Activated naive CD4-positive, alpha-beta T cell treated with Interleukin-2 at 50 U/mL for 16 hours (primary cell): ENCODE measurements at regions not wholly inside any gene's neighbourhood (a gene's known extent, or its start where the extent isn't known, plus 50 kb on each side); places are given as distances from the start of the nearest gene placed in this dataset.
"Not testable (repeated sequence)": the region's sequence is repeated elsewhere in the genome, so short reads cannot be mapped to it uniquely, and the experiment has no call there.

Experiments
- DNase-seq: peaks from one replicate; pipeline ENCODE4 v3.0.0-alpha.2; 2020

DNA sequence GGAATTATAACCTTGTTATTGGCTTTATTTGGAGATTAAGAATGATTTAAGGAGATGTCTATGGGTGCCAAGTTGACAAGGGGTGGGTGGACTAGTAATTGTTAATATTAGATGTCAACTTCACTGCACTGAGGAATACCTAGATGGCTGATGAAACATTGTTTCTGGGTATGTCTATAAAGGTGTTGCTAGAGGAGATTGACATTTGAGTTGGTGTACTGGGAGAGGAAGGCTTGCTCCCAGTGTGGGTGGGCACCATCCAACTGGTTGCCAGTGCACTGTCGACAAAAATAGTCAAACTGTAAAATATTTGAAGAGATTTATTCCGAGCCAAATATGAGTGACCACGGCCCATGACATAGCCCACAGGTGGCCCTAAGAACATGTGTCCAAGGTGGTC lies 378.8 kb downstream of the NDFIP2 start:
- no peak for DNase-seq

DNA sequence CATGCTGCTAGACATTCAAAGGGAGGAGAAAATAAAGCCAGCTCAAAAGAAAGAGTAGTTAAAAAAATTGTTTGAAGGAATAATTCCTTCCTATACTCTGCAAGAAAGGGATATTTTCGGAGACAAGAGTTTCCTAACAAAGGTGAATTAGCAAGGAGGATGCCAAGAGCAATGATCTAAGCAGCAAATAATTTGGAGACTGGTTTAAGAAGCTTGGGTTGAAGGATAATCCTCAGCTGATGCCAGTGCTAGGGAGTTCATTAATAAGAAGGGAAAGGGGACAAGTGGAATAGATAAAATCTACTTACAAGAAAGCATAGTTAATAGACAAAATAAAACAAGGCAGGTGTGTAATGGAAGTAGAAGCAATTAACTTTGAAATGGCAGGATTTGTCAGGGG lies 372.3 kb downstream of the NDFIP2 start:
- no peak for DNase-seq

DNA sequence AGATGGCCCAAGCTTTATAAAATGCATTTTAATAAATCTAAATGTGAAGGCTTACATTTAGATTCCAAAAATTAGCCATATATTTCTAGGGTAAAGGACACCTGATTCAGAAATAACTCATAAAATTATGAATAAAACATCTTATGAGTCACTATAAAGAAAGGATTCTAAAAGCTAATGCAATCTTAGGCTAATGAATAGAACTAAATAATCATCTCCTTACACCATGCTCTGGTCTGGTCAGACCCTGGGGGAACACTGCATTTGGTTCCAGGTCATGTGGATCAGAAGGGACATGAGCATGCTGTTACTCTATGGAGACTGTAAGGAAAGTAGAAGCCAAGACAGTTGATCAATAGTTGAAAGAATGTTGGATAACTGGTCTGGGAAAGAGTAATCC lies 370.4 kb downstream of the NDFIP2 start:
- no peak for DNase-seq

DNA sequence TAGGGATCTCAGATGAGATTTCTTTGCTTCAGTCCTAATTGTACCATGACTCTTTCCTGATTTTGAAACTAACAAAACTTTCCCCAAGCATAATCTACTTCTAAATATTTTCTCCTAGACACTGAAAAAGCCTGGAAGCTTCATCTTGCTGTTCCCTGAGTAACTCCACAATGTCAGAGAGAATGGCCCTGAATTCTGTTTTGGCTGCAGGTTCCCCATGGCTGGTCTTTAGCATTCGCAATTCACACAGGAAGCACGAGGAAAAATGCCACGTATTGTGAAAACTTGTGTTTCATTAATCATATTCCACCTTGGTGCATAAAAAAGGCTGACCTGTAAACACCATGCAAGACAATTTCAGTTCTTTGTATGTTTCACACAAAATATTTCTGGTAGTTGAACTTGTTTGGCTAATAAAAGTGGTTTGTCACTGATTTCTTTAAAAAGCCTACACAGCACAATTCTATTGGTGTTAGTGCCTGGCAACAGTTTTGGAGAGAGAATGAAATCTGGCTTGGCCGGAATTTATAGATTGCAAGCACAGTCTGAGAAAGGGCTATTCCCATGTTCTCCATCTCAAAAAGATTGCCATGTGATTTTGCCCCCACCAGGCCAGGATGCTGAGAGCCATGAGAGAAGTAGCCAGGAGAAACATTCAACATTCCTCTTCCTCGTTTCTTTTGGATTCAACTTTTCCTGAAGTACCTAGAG lies 367.1 kb downstream of the NDFIP2 start:
- DNase-seq: no peak

DNA sequence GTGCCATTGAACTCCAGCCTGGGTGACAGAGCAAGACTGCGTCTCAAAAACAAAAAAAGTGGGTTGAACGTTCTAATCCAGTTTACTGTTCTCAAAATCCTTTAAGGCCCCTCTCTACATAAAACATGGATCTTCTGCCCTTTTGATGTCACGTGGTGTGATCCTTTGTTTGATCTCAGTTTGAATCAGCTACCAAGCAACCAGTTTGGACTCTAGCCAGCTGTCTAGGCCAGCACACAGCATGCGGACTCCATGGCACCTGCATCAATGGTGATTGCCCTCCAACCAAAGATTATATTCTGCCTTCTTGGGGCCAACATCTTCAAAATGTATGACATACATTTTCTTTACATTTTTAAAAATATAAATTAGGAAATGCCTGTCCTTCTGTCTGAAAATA lies 365.4 kb downstream of the NDFIP2 start:
- DNase-seq: no peak

GRCh38 chr13:79837741-79838450 lies 356.9 kb downstream of the NDFIP2 start:
- DNase-seq: no peak

DNA sequence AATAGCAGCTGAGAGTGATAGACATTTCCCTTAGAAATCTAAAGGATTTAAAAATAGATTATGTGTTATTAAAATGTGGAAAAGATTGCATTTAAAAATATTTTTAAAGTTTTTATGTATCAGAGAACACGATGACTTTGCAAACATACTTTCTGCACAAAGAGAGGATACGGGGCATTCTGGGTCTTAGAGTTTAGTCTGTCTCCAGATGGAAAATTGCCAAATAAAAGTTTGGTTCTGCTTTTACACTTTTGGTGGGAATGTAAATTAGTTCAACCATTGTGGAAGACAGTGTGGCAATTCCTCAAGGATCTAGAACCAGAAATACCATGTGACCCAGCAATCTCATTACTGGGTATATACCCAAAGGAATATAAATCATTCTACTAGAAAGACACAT lies 355.2 kb downstream of the NDFIP2 start:
- DNase-seq: not testable (repeated sequence)

DNA sequence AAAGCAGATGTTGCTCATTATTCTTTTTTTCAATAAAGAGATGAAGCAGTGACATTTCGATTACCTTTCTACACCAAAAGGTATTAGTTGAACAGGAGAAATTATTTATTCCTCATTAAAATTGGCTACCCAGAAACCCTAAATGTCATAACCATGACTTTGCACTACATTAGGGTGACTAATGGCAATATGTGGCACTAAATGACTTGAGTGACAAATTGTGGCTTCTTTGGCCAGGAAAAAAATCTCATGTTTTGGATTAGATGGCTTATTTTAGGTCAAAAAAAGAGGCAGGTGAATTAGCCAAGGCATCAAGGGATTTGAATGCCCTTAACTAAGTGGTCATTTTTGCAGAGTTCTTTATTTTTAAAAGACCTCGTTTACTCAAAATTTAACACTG lies 353.9 kb downstream of the NDFIP2 start:
- no peak for DNase-seq

DNA sequence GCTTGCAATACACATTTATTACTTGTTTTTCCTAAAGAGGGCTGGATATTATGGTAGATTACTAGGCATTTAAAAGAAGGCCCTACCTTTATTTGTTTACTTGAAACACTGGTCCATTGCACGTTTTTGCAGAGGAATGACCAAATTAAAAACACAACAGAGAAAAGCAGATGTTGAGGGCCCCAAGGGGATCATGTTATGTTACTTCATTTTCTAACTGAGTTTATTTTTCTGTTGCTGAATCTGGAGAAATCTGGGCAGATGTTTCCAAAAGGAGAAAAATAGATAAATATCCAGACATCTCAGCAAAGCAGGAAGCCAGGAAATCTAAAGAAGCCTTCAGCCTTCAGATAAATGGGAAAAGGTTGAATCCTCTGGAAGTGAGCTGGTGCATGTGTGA lies 353.0 kb downstream of the NDFIP2 start:
- DNase-seq: no peak

GRCh38 chr13:79831556-79831955 lies 350.6 kb downstream of the NDFIP2 start:
- no peak for DNase-seq

- no peak for DNase-seq
Observed at GRCh38 chr13:79830945-79831344, 350.0 kb downstream of the NDFIP2 start.

- no peak for DNase-seq
Observed at GRCh38 chr13:79830426-79830825, 349.5 kb downstream of the NDFIP2 start.

- DNase-seq: no peak
Observed at GRCh38 chr13:79829880-79830279, 348.9 kb downstream of the NDFIP2 start.

DNA sequence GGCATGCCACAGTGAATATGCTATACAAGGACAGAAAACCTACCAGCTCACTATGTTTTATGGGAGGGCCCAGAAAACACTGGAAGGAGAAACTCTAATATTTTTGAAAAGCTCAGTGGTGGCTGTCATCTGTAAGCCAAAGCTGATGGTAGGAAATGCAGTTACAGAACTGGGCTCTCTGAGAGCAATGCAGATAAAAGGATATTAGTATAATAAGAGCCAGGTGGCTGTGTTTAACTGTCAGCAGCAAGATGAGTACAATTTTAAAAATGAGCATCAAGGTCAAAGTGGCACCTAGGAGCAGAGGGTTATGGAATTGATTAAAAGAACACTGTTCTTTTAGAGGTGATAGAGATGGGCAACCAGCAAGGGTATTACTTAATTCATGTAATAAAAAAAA lies 345.0 kb downstream of the NDFIP2 start:
- no peak for DNase-seq

DNA sequence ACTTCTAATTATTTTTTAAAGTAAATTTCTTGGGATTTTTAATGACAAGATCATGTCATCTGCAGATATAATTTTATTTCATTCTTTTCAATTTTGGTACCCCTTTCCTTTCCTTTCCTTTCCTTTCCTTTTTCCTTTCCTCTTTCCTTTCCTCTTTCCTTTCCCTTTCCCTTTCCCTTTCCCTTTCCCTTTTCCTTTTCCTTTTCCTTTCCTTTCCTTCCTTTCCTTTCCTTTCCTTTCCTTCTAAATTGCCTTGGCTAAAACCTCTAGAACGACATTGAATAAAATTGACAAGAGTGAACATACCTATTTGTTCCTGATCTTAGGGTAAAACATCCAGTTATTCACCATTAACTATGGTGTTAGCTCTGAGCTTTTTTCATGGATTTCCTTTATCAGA lies 334.1 kb downstream of the NDFIP2 start:
- DNase-seq: no peak

DNA sequence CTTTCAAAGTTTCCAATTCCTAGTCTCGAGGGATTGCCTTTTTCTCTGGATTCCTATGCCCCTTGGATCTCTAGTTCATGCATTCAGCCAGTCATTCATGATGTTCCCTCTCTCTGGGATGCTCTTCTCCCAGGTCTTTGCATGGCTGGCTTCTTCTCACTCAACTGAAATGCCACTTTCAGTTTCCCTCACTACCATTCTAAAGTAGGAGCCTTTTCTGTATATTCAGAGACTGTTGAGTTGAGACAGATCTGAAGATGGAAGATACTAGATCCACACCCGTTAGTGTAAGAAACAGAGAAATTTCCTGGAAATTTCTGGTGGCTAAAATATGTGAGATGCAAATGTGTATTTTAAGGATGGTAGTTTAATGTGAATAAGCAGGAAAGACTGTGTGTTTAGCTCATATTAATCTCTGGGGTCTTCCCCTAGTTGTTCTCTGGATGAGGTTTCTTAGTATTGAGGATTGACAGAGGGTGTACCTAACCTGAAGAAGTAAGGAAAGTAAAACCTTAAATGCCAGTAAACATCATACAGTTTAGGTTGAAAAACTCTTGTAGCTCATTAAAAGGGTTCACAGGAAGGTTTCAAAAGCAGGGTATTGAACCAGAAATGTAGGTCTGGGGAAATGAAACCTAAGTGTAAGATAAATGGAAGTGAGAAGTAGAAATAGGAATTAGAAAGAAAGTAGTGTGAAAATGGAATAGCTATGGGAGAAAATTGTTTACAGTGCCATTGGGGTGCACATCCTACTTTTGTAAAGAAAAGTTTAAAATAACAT lies 331.3 kb downstream of the NDFIP2 start:
- DNase-seq: no peak

- DNase-seq: no peak
Observed at GRCh38 chr13:79811170-79811569, 330.2 kb downstream of the NDFIP2 start.

DNA sequence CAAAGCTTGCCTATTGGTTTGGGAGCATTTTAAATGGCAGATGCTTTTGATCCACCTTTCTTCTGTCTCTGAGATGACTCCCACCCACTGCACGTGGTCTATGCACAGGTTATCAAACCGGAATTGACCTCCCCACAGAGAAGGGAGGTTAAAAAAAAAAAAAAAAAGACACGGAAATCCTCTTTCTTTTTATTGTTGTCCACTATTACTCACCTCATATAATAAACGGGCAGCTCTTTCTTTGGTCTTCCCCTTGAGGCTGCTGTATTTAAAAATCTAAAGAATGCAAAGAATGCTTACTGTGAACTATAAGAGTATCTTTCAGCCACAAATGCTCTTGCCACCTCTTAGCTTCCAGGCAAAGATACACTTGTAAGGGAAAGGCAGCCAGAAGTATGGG lies 329.7 kb downstream of the NDFIP2 start:
- DNase-seq: no peak

GRCh38 chr13:79810018-79810417 lies 329.1 kb downstream of the NDFIP2 start:
- DNase-seq: no peak

- no peak for DNase-seq
Observed at GRCh38 chr13:79808475-79808874, 327.5 kb downstream of the NDFIP2 start.

DNA sequence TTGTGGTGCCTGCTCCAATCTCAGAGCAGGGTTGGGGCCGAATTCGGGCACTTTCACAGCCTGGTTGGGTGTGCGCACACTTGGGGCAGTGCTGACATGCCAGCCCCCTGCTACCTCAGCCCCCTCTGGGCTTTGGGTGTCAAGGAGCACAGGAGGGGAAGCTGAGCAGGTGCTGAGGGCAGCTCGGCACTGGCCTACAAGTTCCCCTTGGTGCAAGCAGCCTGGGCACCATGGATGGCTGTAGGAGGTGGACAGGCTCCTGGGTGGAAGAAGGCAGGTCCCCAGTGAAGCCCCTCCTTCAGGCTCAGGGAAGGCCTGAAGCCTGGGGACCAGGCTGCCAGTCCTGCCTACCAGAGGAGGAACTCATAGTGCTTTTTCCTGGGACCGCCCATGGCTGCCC lies 326.6 kb downstream of the NDFIP2 start:
- DNase-seq: no peak

DNA sequence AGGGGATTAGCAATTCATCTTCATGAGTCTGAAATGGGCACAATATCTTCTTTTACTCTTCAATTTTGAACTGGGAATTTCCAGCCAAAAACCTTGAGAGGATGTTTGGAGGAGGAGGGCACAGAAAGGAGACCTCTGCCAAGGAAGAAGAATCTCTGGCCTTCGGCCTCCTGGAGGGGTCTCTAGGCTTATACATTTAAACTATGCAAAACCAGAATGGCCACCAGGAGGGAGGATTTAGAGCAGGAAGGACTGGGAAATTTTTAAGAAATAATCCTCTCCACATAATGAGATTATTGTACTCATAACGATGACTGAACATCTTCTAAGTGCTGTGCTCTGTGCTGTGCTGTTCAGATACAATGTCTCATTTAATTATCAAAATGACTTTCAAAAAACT lies 325.9 kb downstream of the NDFIP2 start:
- no peak for DNase-seq

DNA sequence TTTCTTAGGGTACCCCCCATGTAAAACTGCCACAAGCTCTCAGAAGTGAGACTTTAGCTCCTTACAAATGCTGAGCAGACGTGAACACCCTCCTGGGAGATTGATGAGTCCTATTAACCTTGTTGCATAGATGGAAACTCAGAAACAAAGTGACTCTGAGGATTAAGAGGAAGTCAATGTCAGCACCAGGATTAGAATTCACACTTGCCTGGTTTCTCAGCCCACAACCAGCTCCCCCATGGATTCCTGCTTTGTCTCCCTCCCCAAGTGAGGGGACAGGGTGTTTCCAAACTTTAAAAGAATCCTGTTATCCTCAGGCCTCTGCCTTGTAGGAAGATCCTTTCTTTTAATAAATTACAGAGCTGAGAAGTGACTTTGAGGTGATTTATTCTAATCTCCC lies 324.4 kb downstream of the NDFIP2 start:
- DNase-seq: no peak

DNA sequence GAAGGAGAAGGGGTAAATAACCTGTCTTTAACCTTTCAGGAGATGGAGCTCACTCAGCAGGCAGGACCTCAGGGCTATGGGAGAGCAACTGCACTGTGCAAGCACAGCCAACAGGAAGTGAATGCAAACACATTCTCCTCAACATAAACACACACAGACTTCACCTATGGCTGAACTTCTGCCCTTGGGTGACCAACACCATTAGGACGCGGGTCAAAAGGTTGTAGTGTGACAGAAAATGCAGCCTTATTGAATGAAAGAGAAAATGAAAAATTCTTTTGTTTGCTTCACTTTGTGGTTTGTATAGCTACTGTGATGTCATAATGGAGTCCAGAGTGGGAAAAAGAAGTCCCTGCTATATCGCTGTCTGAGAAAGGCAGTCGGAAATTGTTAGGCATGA lies 323.0 kb downstream of the NDFIP2 start:
- no peak for DNase-seq
